BJ (cell line): ENCODE measurements at regions not wholly inside any gene's neighbourhood (a gene's known extent, or its start where the extent isn't known, plus 50 kb on each side); places are given as distances from the start of the nearest gene placed in this dataset.
"Not testable (repeated sequence)": the region's sequence is repeated elsewhere in the genome, so short reads cannot be mapped to it uniquely, and the experiment has no call there.

ENCODE experiments used
- CTCF ChIA-PET: fragments of 350-600 bp; formaldehyde crosslinking; extraction: SDS; loops from one replicate; lab custom pipeline; 2021; ENCODE audit warnings: antibody characterized with exemption, inconsistent platforms; lab: Yijun Ruan, JAX
- POLR2A ChIA-PET: fragments of 300-600 bp; sonication (Branson Sonifier 250); formaldehyde crosslinking; extraction: SDS; loops from one replicate; lab custom pipeline; 2021; ENCODE audit warnings: antibody characterized with exemption; lab: Charles Lee
- DNase-seq: peaks from one replicate; pipeline ENCODE4 v3.0.0-alpha.2; 2011; ENCODE audit warnings: low read depth
- H3K27me3 ChIP-seq: 2 replicates; pipeline ENCODE4 v1.6.0; 2011; ENCODE audit warnings: low read length; ENCODE audit not compliant: control insufficient read depth, insufficient read depth
- H3K36me3 ChIP-seq: 2 replicates; pipeline ENCODE4 v1.5.1; 2011; ENCODE audit warnings: low read length; ENCODE audit not compliant: control insufficient read depth, insufficient read depth
- H3K4me3 ChIP-seq: 2 replicates; pipeline ENCODE4 v1.5.1; 2011; ENCODE audit warnings: low read depth, mild to moderate bottlenecking, control low read depth, low read length
- CTCF ChIP-seq: IDR thresholded peaks from 2 replicates; pipeline ENCODE4 v1.5.1; 2011; ENCODE audit warnings: low read depth, mild to moderate bottlenecking, control low read depth, inconsistent platforms, low read length, moderate library complexity; ENCODE audit not compliant: insufficient read depth

GRCh38 chrX:1851527-1851926 lies 236.7 kb downstream of the ASMT start:
- POLR2A ChIA-PET: no interaction called here
- DNase-seq: no peak
- CTCF ChIA-PET: no interaction called here
- Histone ChIP-seq H3K27me3 (no peaks in the 10 kb centered on the region), H3K4me3 (no peak overlapping the region), H3K36me3 (no peaks in the 10 kb centered on the region)
- TF ChIP-seq CTCF: no peak

GRCh38 chrX:1852082-1852481 lies 237.2 kb downstream of the ASMT start:
- DNase-seq: no peak
- ChIA-PET POLR2A (no interaction called here), CTCF (no interaction called here)

GRCh38 chrX:1853447-1853846 lies 238.6 kb downstream of the ASMT start:
- Histone ChIP-seq H3K4me3 (no peak overlapping the region), H3K27me3 (no peaks in the 10 kb centered on the region), H3K36me3 (no peaks in the 10 kb centered on the region)
- ChIA-PET POLR2A (no interaction called here), CTCF (no interaction called here)
- no peak for TF ChIP-seq CTCF
- no peak for DNase-seq

More at GRCh38 chrX:1852082-1852481, 237.2 kb downstream of the ASMT start:
- Histone ChIP-seq H3K27me3 (no peaks in the 10 kb centered on the region), H3K36me3 (no peaks in the 10 kb centered on the region), H3K4me3 (no peak overlapping the region)
- TF ChIP-seq CTCF: no peak

- H3K27me3 ChIP-seq: no peaks in the 10 kb centered on the region
- POLR2A ChIA-PET: no interaction called here
- DNase-seq: no peak
- no peak overlapping the region for H3K4me3 ChIP-seq
- H3K36me3 ChIP-seq: no peaks in the 10 kb centered on the region
- TF ChIP-seq CTCF: no peak
- CTCF ChIA-PET: no interaction called here
Observed at GRCh38 chrX:1853916-1854315, 239.1 kb downstream of the ASMT start.

GRCh38 chrX:1854861-1855260 lies 240.0 kb downstream of the ASMT start:
- H3K27me3 ChIP-seq, POLR2A ChIA-PET, H3K36me3 ChIP-seq, CTCF ChIA-PET, DNase-seq, H3K4me3 ChIP-seq: not testable (repeated sequence)

- DNase-seq, CTCF ChIA-PET, POLR2A ChIA-PET, H3K4me3 ChIP-seq, H3K27me3 ChIP-seq, H3K36me3 ChIP-seq: not testable (repeated sequence)
Observed at GRCh38 chrX:1859266-1859665, 244.4 kb downstream of the ASMT start.
